Endometrial microvascular endothelial cells (primary cell): ENCODE measurements at regions not wholly inside any gene's neighbourhood (a gene's known extent, or its start where the extent isn't known, plus 50 kb on each side); places are given as distances from the start of the nearest gene placed in this dataset.

ENCODE experiments used
- in situ Hi-C: cut with HindIII; loops from 2 replicates; pipeline ENCODE4 v1.10.0; 2017; ENCODE audit warnings: low sequenced_read_pairs, low pct_unique_long_range_greater_than_20kb; ENCODE audit errors: inconsistent ontology term

GRCh38 chr6:84546427-84546914 lies 217.9 kb downstream of the TBX18 start:
- in situ Hi-C loops, result no loop called here

DNA sequence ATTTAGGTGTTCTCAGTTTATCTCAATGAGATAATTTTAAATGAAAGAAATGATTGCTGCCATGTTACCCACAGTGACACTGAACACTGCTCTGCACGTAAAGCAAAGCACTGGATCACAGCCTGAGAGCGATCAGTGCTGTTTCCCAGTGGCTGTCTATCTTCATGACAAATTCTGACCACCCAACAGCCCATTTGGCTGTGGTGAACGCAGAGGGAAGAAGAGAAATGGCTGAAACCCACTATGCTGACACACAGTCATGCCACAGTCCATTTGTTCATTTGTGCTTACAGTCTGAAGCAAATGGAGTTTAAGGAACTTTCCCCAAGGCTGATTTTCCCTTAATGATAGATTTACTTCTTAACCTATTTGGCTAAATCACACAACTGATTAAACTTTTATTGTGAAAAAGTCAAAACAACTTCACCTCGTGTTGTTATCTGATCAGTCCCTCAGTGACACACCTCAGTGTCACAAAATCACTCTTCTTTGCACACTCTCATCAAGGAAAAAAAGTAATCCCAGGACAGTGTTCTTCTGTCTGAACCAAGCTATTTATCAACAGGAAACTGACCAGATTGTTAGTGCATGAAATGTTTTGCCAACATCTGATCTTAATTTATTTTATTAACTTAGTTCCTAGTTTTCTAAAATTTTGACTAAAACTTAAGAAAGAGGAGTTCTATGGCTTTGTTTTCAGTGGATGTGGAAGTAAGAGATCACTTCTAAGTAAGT lies 225.1 kb downstream of the TBX18 start:
- in situ Hi-C loops, result no loop called here

DNA sequence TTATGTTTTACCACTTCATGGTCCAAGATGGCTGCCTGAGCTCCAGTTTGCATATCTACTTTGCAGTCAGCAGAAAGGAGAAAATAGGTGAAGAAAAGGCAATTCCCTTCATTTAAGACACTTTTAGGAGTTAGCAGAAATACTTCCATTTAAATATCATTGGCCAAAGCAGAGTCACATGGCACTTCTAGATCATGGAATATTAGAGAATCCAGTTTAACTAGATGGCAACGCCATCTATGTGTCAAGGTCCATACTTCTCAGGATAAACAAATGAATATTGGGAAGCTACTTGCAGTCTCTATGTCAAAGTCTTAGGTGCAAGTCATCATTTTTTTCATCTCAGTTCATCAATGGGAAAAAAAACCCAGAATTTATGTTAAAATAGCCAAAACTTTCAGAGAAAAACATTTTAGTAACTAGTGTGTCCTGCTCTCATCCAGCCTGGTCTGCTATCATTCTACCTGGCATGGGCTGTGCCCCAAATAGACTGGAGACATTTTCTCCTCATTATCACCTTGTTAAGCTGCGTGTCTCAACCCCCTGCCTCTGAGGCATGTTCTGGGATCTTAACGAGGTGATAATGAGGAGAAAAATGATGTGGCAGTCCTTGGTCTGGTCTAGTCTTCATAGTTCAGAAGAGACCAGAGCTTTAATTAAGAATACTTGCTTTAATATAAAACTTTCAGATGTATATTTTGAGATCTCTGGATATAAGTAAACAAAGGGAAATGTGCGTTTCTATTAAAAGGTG lies 227.3 kb downstream of the TBX18 start:
- in situ Hi-C loops, result no loop called here

DNA sequence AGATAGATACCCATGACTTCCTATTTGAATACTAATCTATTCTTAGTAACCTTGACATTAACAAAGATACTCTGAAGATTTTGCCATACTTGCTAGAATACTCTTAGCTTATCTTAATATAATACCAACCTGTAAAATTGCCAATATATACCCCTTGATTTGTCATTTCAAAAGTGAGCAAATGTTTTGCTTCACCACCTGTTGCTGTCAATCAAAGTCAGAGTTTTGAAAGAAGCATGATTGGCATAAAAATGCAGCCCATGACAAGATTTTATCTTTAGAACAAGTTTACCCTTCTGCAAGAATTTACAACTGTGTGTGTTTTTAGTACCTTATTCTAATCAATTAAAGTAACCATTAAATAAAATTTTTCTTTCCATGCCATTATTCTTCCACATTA lies 236.2 kb downstream of the TBX18 start:
- in situ Hi-C loops, result no loop called here

GRCh38 chr6:84526631-84527030 lies 237.8 kb downstream of the TBX18 start:
- in situ Hi-C loops, result no loop called here

- in situ Hi-C loops, result no loop called here
These were observed 238.5 kb downstream of the TBX18 start for GRCh38 chr6:84525907-84526306.

- in situ Hi-C loops, result no loop called here
These were observed 239.8 kb downstream of the TBX18 start for GRCh38 chr6:84524636-84525035.

DNA sequence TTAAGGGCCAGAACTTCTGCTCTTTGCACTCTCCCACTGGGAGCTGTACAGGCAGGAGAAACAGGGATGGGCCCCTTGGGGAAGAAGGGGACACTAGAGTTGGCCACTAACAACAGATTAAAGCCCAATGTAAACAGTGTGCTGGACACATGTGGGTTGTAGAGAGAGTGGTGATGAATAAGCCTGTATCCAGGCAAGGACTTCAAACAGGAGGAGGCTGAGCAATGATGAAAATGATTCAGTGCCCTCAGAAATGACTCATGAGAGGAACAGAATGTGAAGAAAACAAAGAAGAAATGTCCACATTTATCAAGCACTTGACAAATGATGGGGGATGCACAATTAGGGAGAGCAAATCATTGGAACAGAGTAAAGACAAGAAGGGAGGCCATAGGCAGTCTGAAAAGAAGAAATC lies 242.3 kb downstream of the TBX18 start:
- in situ Hi-C loops, result no loop called here

GRCh38 chr6:84521511-84521910 lies 242.9 kb downstream of the TBX18 start:
- in situ Hi-C loops, result no loop called here

DNA sequence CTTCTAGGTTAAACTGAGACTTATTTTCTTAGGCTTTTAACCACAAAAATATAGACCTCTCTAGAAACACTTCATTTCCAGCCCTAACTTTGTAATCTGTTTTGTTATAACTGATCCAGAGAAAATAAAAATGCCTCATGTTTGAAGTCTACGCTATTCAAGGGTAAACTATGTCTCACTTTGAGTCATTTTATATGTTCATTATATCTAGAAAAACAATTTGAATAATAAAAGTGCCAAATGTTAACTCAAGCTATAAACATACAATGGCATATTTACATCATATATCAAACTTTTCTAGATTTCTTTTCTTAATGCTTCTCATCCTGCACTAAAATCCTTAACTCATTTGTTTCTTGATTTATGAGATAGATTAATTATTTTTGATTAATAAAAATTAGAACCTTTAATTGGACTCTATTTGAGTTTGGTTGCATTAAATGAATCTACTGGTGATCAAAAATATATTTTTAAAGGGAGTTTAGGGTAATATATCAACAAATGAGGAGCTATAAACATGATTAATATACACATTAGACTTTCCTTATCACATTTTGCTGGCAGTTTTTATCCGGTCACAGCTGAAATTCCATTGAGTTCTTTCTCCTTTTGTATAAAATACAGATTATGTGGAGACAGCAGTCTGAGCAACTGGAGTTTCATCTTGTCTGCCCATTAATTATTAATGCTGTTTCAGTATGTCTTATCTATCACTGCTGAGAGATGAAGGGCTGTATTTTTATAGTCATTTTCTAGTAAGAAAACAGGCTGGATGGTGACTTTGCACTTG lies 246.5 kb downstream of the TBX18 start:
- in situ Hi-C loops, result no loop called here

- in situ Hi-C loops, result no loop called here
These were observed 248.2 kb downstream of the TBX18 start for GRCh38 chr6:84516154-84516553.

DNA sequence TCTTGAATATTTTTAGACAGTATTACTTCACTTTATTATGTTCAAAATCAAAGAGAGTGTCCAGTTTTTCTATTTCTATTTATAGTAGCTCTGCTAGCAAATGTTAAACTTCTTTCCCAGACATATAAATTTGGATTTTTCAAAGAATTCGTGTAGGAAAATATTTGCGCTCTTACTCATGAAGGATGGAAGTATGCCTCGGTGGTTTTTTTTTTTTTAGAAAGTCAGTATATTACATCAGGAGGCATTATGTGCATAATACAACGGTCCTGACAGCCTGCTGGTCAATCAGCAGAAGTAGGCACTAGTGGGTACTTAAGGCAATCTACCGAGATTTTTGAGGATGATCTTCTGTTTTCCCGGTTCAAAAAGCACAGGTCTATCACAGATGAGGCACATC lies 249.3 kb downstream of the TBX18 start:
- in situ Hi-C loops, result no loop called here

DNA sequence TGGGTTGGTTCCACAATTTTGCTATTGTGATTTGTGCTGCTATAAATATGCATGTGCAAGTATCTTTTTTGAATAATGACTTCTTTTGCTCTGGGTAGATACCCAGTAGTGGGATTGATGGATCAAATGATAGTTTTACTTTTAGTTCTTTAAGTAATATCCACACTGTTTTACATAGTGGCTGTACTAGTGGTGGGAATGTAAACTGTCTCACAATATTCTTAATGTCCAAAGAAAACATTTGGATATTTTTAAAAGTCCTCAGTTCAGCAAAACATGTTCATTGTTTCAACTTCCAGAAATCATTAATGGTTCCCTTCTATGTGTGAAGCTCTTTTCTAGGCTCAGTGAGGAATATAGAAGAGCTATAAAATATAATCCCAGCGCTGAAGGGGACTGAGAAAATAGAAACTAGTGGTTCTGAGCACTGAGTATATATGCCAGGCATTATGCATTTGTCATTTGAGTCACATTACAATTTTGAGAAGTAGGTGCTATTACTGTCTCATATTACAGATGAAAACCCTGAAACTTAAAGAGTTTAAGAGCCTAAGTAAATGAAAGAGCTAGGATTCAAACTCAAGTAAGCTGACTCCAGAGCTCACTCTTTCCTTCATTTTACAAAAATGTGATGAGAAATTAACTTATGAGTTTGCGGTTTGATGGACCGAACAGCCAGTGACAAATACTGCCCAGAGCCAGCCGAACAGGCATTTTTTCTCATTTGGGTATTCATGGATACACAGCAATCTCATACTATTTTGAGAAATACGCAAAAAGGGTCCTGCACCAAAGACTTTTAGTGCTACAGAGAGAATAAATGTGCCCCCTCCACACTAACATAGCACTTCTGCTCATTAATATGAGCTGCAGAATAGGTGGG lies 250.1 kb downstream of the TBX18 start:
- in situ Hi-C loops, result no loop called here

DNA sequence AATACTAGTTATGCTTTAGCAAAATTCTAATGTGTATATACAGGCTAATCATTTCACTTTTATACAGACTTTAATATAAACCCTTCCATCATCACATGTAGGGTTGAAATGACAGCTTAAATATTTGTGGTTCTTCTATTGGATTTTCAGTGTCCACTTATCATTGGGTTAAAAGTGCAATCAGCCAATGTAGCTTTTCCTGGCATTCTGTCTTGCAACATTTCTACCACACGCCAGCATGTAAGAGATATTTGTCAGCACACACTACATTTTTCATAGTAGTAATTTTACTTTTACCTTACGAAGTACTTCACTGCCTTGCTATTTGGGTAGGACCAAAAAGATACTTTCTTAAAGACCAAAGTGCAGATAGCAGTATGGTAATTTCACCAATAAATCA lies 252.0 kb downstream of the TBX18 start:
- in situ Hi-C loops, result no loop called here

DNA sequence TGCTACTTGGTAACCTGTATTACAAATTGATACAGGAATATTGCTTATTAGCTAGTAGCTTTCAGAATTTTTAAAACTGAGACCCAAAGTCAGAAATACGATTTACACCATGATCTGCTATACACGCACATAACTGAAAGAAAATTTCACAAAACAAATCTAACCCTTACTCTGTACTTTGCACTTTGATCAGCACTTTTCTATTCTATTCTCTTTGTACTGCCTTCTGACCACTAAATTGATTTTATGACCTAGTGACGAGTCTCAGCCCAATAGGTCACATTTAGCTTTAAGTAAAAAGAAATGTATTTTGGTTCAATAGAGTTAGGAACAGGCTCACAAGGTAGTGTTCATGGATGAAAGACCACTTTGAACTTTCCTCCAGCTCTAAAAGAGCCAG lies 252.5 kb downstream of the TBX18 start:
- in situ Hi-C loops, result no loop called here

DNA sequence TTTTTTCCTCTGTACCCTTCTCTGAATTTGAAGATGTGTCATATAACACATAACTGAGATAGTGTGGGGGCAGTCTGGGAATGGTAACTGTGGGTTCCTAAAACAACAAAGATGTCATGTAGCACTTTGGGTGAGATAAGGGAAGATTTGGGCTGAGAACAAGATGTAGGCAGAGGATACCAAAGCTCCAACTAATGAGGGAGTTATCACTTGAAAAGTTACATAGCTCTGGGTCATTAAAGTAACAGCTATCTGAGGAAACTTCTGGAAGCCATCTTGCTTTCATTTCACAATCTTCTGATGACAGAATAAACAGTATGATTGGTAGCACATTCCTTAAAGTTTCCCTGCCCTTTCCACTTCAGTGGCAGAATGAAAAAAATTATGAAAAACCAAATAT lies 255.4 kb downstream of the TBX18 start:
- in situ Hi-C loops, result no loop called here

- in situ Hi-C loops, result no loop called here
These were observed 256.1 kb downstream of the TBX18 start for GRCh38 chr6:84508334-84508733.

DNA sequence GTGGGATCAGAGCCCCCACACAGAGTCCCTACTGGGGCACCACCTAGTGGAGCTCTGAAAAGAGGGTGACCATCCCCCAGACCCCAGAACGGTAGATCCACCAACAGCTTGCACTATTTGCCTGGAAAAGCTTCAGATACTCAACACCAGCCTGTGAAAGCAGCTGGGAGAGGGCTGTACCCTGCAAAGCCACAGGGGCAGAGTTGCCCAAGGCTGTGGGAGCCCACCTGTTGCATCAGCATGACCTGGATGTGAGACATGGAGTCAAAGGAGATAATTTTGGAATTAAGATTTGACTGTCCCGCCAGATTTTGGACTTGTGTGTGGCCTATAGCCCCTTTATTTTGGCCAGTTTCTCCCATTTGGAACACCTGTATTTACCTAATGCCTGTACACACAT lies 260.4 kb downstream of the TBX18 start:
- in situ Hi-C loops, result no loop called here

DNA sequence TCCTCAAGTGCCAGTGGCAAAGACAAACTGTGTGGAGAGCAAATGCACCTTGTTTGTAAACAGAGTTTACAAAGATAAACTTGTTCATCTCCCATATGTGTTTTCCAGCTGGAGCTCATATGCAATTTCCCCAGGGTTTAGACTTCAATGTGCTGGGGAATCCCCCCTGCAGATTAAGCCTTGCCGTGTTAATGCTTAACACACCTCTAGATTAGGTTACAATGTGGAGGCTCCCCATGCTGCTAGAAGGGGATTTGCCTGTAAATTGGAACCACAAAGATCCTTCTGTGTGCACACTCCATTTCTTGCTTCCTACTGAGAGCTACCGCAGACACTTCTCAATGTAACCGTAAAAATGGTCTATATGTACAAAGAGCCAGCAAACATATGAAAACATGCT lies 263.1 kb downstream of the TBX18 start:
- in situ Hi-C loops, result no loop called here
